H1 (cell line): ENCODE measurements at regions not wholly inside any gene's neighbourhood (a gene's known extent, or its start where the extent isn't known, plus 50 kb on each side); places are given as distances from the start of the nearest gene placed in this dataset.

Experiments used
- BACH1 ChIP-seq: IDR thresholded peaks from 2 replicates; pipeline ENCODE4 v1.6.1; 2012; ENCODE audit warnings: low read length, improper control_type of control experiment
- EP300 ChIP-seq, 2 experiments: IDR thresholded peaks; 1 replicate in 1 of 2; 2 replicates in 1 of 2; pipeline ENCODE4 v1.6.1; 2011 to 2012; ENCODE audit warnings: low read depth in 2 of 2, low read length in 2 of 2, mild to moderate bottlenecking in 2 of 2, borderline replicate concordance in 1 of 2, inconsistent platforms in 1 of 2, moderate library complexity in 1 of 2
- EZH2 ChIP-seq: fragments of 200-600 bp; sonication (generic); IDR thresholded peaks from 2 replicates; pipeline ENCODE4 v1.7.1; 2012; ENCODE audit warnings: low read depth, mild to moderate bottlenecking, moderate library complexity, low read length, inconsistent platforms; ENCODE audit not compliant: severe bottlenecking
- GTF2F1 ChIP-seq: IDR thresholded peaks from 2 replicates; pipeline ENCODE4 v1.6.1; 2012; ENCODE audit warnings: low read depth, low read length, improper control_type of control experiment, borderline replicate concordance
- POLR2A ChIP-seq, 2 experiments: IDR thresholded peaks; 1 replicate in 1 of 2; 2 replicates in 1 of 2; pipeline ENCODE4 v1.6.1; 2011; ENCODE audit warnings: low read depth in 2 of 2, low read length in 2 of 2, mild to moderate bottlenecking in 2 of 2; ENCODE audit errors: control extremely low read depth in 1 of 2
- POLR2AphosphoS5 ChIP-seq: IDR thresholded peaks from 2 replicates; pipeline ENCODE4 v1.6.1; 2011; ENCODE audit warnings: low read depth, low read length
- POU5F1 ChIP-seq: IDR thresholded peaks from 2 replicates; pipeline ENCODE4 v1.6.1; 2011; ENCODE audit warnings: low read depth, mild to moderate bottlenecking, low read length, moderate library complexity
- RAD21 ChIP-seq, 2 experiments: IDR thresholded peaks in 1 of 2; conservative IDR thresholded peaks in 1 of 2; 2 replicates each; pipeline ENCODE4 v1.6.1; 2011; ENCODE audit warnings: low read depth in 2 of 2, low read length in 2 of 2, improper control_type of control experiment in 1 of 2, inconsistent platforms in 1 of 2, mild to moderate bottlenecking in 1 of 2, moderate library complexity in 1 of 2
- SP1 ChIP-seq: IDR thresholded peaks from 2 replicates; pipeline ENCODE4 v1.6.1; 2011; ENCODE audit warnings: low read depth, low read length
- TBP ChIP-seq: IDR thresholded peaks from 2 replicates; pipeline ENCODE4 v1.6.1; 2011; ENCODE audit warnings: low read depth, low read length, improper control_type of control experiment
- YY1 ChIP-seq: IDR thresholded peaks from 2 replicates; pipeline ENCODE4 v1.6.1; 2011; ENCODE audit warnings: low read depth, mild to moderate bottlenecking, low read length
- TF ChIP-seq, protein P1 (sequence below), 3 experiments: IDR thresholded peaks; 1 replicate in 2 of 3; 2 replicates in 1 of 3; pipeline versions ENCODE4 v1.5.1 to v1.6.1; 2011; ENCODE audit warnings: low read length in 3 of 3, mild to moderate bottlenecking in 3 of 3, inconsistent platforms in 2 of 3, low read depth in 1 of 3, moderate library complexity in 1 of 3; ENCODE audit not compliant: insufficient read depth in 1 of 3; ENCODE audit errors: control extremely low read depth in 1 of 3

GRCh38 chr2:11904941-11905340, 158.5 kb downstream of the LPIN1 start:
- no peak for TF ChIP-seq EZH2
- no peak for TF ChIP-seq EP300 (IDR thresholded peaks at IDR 0.05; ENCODE audit: borderline replicate concordance in 1 of 2, low read depth in 2 of 2, low read length in 2 of 2)
- TF ChIP-seq SP1 = no peak
- no peak for TF ChIP-seq POU5F1
- TF ChIP-seq GTF2F1 = no peak
- TF ChIP-seq, protein P1, sequence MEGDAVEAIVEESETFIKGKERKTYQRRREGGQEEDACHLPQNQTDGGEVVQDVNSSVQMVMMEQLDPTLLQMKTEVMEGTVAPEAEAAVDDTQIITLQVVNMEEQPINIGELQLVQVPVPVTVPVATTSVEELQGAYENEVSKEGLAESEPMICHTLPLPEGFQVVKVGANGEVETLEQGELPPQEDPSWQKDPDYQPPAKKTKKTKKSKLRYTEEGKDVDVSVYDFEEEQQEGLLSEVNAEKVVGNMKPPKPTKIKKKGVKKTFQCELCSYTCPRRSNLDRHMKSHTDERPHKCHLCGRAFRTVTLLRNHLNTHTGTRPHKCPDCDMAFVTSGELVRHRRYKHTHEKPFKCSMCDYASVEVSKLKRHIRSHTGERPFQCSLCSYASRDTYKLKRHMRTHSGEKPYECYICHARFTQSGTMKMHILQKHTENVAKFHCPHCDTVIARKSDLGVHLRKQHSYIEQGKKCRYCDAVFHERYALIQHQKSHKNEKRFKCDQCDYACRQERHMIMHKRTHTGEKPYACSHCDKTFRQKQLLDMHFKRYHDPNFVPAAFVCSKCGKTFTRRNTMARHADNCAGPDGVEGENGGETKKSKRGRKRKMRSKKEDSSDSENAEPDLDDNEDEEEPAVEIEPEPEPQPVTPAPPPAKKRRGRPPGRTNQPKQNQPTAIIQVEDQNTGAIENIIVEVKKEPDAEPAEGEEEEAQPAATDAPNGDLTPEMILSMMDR (IDR thresholded peaks at IDR 0.05; ENCODE audit: control extremely low read depth in 1 of 3, insufficient read depth in 1 of 3, low read depth in 1 of 3, low read length in 3 of 3) = no peak
- TF ChIP-seq POLR2A (IDR thresholded peaks at IDR 0.05; ENCODE audit: control extremely low read depth in 1 of 2, low read depth in 2 of 2, low read length in 2 of 2) = no peak
- no peak for TF ChIP-seq TBP
- TF ChIP-seq POLR2AphosphoS5 = no peak
- no peak for TF ChIP-seq BACH1
- no peak for TF ChIP-seq YY1
- no peak for TF ChIP-seq RAD21 (IDR thresholded peaks at IDR 0.05 in 1 of 2, conservative IDR thresholded peaks at IDR 0.05 in 1 of 2; ENCODE audit: low read depth in 2 of 2, low read length in 2 of 2)
